H1 (cell line): ENCODE measurements at regions not wholly inside any gene's neighbourhood (a gene's known extent, or its start where the extent isn't known, plus 50 kb on each side); places are given as distances from the start of the nearest gene placed in this dataset.

Experiments used
- CTCF ChIA-PET: fragments of 300-600 bp; sonication (Branson Sonifier 250); formaldehyde crosslinking; loops from one replicate; lab custom pipeline; 2021; ENCODE audit not compliant: partially characterized antibody; lab: Charles Lee
- POLR2A ChIA-PET: fragments of 300-600 bp; sonication (Branson Sonifier 250); formaldehyde crosslinking; loops from one replicate; lab custom pipeline; 2021; ENCODE audit warnings: inconsistent platforms; ENCODE audit not compliant: partially characterized antibody; lab: Charles Lee
- DNase-seq, 2 experiments: peaks; one replicate each; pipeline versions ENCODE4 v3.0.0 to v3.0.0-alpha.2; 2010 to 2022; ENCODE audit warnings: low spot score in 2 of 2, low read depth in 1 of 2, mixed read lengths in 1 of 2
- FAIRE-seq: peaks from 2 replicates; lab custom pipeline; 2011; peaks lifted over from hg19 to GRCh38; lab: Jason Lieb, UNC
- H2AFZ ChIP-seq: 2 replicates; pipeline ENCODE4 v1.8.1; 2012; ENCODE audit warnings: low read length, inconsistent platforms
- H2AK5ac ChIP-seq: 2 replicates; pipeline ENCODE4 v1.6.1; 2013; ENCODE audit warnings: low read depth, low read length
- H2BK120ac ChIP-seq: replicated peaks from 2 replicates; pipeline ENCODE3; 2013; ENCODE audit warnings: low read depth, low read length, inconsistent platforms
- H2BK12ac ChIP-seq: 2 replicates; pipeline ENCODE4 v1.6.1; 2013; ENCODE audit warnings: low read depth, low read length
- H2BK15ac ChIP-seq: 2 replicates; pipeline ENCODE4 v1.6.1; 2013; ENCODE audit warnings: low read length
- H2BK20ac ChIP-seq: 2 replicates; pipeline ENCODE4 v1.6.1; 2013; ENCODE audit warnings: low read length
- H2BK5ac ChIP-seq: 2 replicates; pipeline ENCODE4 v1.6.1; 2013; ENCODE audit warnings: low read depth, low read length
- H3K14ac ChIP-seq: 2 replicates; pipeline ENCODE4 v1.6.1; 2013; ENCODE audit warnings: inconsistent platforms; ENCODE audit not compliant: insufficient read length
- H3K18ac ChIP-seq: 2 replicates; pipeline ENCODE4 v1.6.1; 2013; ENCODE audit warnings: low read length; ENCODE audit errors: extremely low read depth
- H3K23ac ChIP-seq: 2 replicates; pipeline ENCODE4 v1.6.1; 2013; ENCODE audit warnings: inconsistent platforms; ENCODE audit not compliant: insufficient read length
- H3K23me2 ChIP-seq: 2 replicates; pipeline ENCODE4 v1.6.1; 2013; ENCODE audit warnings: low read depth, low read length
- H3K27ac ChIP-seq: 2 replicates; pipeline ENCODE4 v1.6.1; 2011; ENCODE audit warnings: low read depth, low read length, inconsistent platforms
- H3K27me3 ChIP-seq, 4 experiments: replicated peaks in 1 of 4; 1 replicate in 1 of 4; 2 replicates in 3 of 4; pipeline versions ENCODE4 v1.6.1 to v1.8.1; 2011 to 2013; ENCODE audit warnings: low read length in 3 of 4, mild to moderate bottlenecking in 3 of 4, inconsistent platforms in 2 of 4, mixed read lengths in 2 of 4, moderate library complexity in 1 of 4; ENCODE audit not compliant: control insufficient read depth in 3 of 4, insufficient read depth in 3 of 4; ENCODE audit errors: extremely low read depth in 1 of 4
- H3K36me3 ChIP-seq, 4 experiments: 2 replicates each; pipeline versions ENCODE4 v1.6.1 to v1.8.1; 2011 to 2013; ENCODE audit warnings: mild to moderate bottlenecking in 4 of 4, low read length in 3 of 4, moderate library complexity in 2 of 4, control low read depth in 1 of 4, inconsistent platforms in 1 of 4; ENCODE audit not compliant: insufficient read depth in 4 of 4, control insufficient read depth in 2 of 4
- H3K4ac ChIP-seq: replicated peaks from 2 replicates; pipeline ENCODE3; 2013; ENCODE audit warnings: low read length, low read depth, mixed read lengths, inconsistent platforms; ENCODE audit not compliant: insufficient read length
- H3K4me1 ChIP-seq, 4 experiments: replicated peaks in 1 of 4; 1 replicate in 1 of 4; 2 replicates in 3 of 4; pipeline versions ENCODE4 v1.6.1 to v1.8.1; 2011 to 2013; ENCODE audit warnings: low read length in 3 of 4, inconsistent platforms in 2 of 4, mixed read lengths in 1 of 4; ENCODE audit not compliant: insufficient read depth in 4 of 4, control insufficient read depth in 3 of 4
- H3K4me2 ChIP-seq, 2 experiments: 2 replicates each; pipeline versions ENCODE4 v1.6.1 to v1.8.1; 2011 to 2013; ENCODE audit warnings: low read depth in 2 of 2, low read length in 2 of 2, control low read depth in 1 of 2, inconsistent platforms in 1 of 2, mild to moderate bottlenecking in 1 of 2; ENCODE audit not compliant: insufficient read depth in 1 of 2
- H3K4me3 ChIP-seq, 4 experiments: fragments of 200-600, 300-600 bp in 1 of 4; sonication (generic), shearing (Covaris generic), sonication (Bioruptor Twin) in 1 of 4; 2 replicates each; pipeline versions ENCODE4 v1.5.1 to v1.8.1; 2011 to 2016; ENCODE audit warnings: low read length in 4 of 4, low read depth in 3 of 4, control low read depth in 2 of 4, inconsistent platforms in 2 of 4, mild to moderate bottlenecking in 2 of 4, mixed read lengths in 1 of 4, moderate library complexity in 1 of 4; ENCODE audit not compliant: insufficient read depth in 2 of 4; ENCODE audit errors: extremely low read depth in 1 of 4
- H3K56ac ChIP-seq: replicated peaks from 2 replicates; pipeline ENCODE3; 2013; ENCODE audit warnings: low read depth, mild to moderate bottlenecking, mixed read lengths, low read length, inconsistent platforms; ENCODE audit not compliant: insufficient read length
- H3K79me1 ChIP-seq: 2 replicates; pipeline ENCODE4 v1.6.1; 2013; ENCODE audit warnings: low read depth, low read length, control low read depth
- H3K79me2 ChIP-seq, 2 experiments: 2 replicates each; pipeline versions ENCODE4 v1.6.1 to v1.8.1; 2012 to 2013; ENCODE audit warnings: low read length in 2 of 2, mild to moderate bottlenecking in 2 of 2, inconsistent platforms in 1 of 2; ENCODE audit not compliant: insufficient read depth in 2 of 2, control insufficient read depth in 1 of 2
- H3K9ac ChIP-seq, 4 experiments: replicated peaks in 1 of 4; 1 replicate in 1 of 4; 2 replicates in 3 of 4; pipeline versions ENCODE4 v1.6.1 to v1.8.1; 2011 to 2013; ENCODE audit warnings: low read depth in 3 of 4, low read length in 3 of 4, control low read depth in 2 of 4, mild to moderate bottlenecking in 2 of 4, moderate library complexity in 2 of 4, inconsistent platforms in 1 of 4; ENCODE audit errors: extremely low read depth in 1 of 4
- H3K9me3 ChIP-seq, 2 experiments: 2 replicates each; pipeline versions ENCODE4 v1.6.1 to v1.8.1; 2012 to 2013; ENCODE audit warnings: mild to moderate bottlenecking in 2 of 2, moderate library complexity in 2 of 2, control low read depth in 1 of 2, inconsistent platforms in 1 of 2, low read depth in 1 of 2, low read length in 1 of 2, mixed read lengths in 1 of 2; ENCODE audit not compliant: insufficient read depth in 2 of 2
- H4K20me1 ChIP-seq, 2 experiments: replicated peaks in 1 of 2; 2 replicates each; pipeline versions ENCODE3 to v1.8.1; 2011 to 2013; ENCODE audit warnings: inconsistent platforms in 2 of 2, low read length in 2 of 2, mild to moderate bottlenecking in 1 of 2; ENCODE audit not compliant: insufficient read depth in 2 of 2, control insufficient read depth in 1 of 2
- H4K5ac ChIP-seq: 2 replicates; pipeline ENCODE4 v1.6.1; 2013; ENCODE audit warnings: low read length, low read depth, mixed read lengths, inconsistent platforms; ENCODE audit not compliant: insufficient read length
- H4K8ac ChIP-seq: 2 replicates; pipeline ENCODE4 v1.8.0; 2013; ENCODE audit warnings: mild to moderate bottlenecking, moderate library complexity, low read length, inconsistent platforms; ENCODE audit not compliant: insufficient read depth; ENCODE audit errors: extremely low read depth
- H4K91ac ChIP-seq: replicated peaks from 2 replicates; pipeline ENCODE3; 2013; ENCODE audit warnings: low read length, mixed read lengths, inconsistent platforms; ENCODE audit not compliant: insufficient read length
- ASH2L ChIP-seq: fragments of 200-600, 300-600 bp; sonication (generic); IDR thresholded peaks from one replicate; pipeline ENCODE4 v1.7.1; 2017; ENCODE audit warnings: low read length
- EP300 ChIP-seq, 2 experiments: IDR thresholded peaks; 1 replicate in 1 of 2; 2 replicates in 1 of 2; pipeline ENCODE4 v1.6.1; 2011 to 2012; ENCODE audit warnings: low read depth in 2 of 2, low read length in 2 of 2, mild to moderate bottlenecking in 2 of 2, borderline replicate concordance in 1 of 2, inconsistent platforms in 1 of 2, moderate library complexity in 1 of 2
- EZH2 ChIP-seq: fragments of 200-600 bp; sonication (generic); IDR thresholded peaks from 2 replicates; pipeline ENCODE4 v1.7.1; 2012; ENCODE audit warnings: low read depth, mild to moderate bottlenecking, moderate library complexity, low read length, inconsistent platforms; ENCODE audit not compliant: severe bottlenecking
- GTF2F1 ChIP-seq: IDR thresholded peaks from 2 replicates; pipeline ENCODE4 v1.6.1; 2012; ENCODE audit warnings: low read depth, low read length, improper control_type of control experiment, borderline replicate concordance
- HDAC2 ChIP-seq, 2 experiments: fragments of 300-600 bp in 1 of 2; sonication (generic) in 1 of 2; IDR thresholded peaks; 2 replicates each; pipeline ENCODE4 v1.6.1; 2011 to 2012; ENCODE audit warnings: low read depth in 2 of 2, low read length in 2 of 2, mild to moderate bottlenecking in 2 of 2, moderate library complexity in 2 of 2, borderline replicate concordance in 1 of 2, inconsistent platforms in 1 of 2
- HDAC6 ChIP-seq: IDR thresholded peaks from one replicate; pipeline ENCODE4 v1.7.1; 2012; ENCODE audit warnings: low read depth, mild to moderate bottlenecking, inconsistent platforms, low read length, moderate library complexity
- MAFK ChIP-seq: IDR thresholded peaks from 2 replicates; pipeline ENCODE4 v1.6.1; 2012; ENCODE audit warnings: low read depth, mild to moderate bottlenecking, improper control_type of control experiment, low read length
- NRF1 ChIP-seq: IDR thresholded peaks from 2 replicates; pipeline ENCODE4 v1.6.1; 2011; ENCODE audit warnings: mild to moderate bottlenecking, low read depth, low read length, improper control_type of control experiment
- SP1 ChIP-seq: IDR thresholded peaks from 2 replicates; pipeline ENCODE4 v1.6.1; 2011; ENCODE audit warnings: low read depth, low read length
- SP4 ChIP-seq: IDR thresholded peaks from 2 replicates; pipeline ENCODE4 v1.6.1; 2012; ENCODE audit warnings: low read length, inconsistent platforms
- TAF7 ChIP-seq: optimal IDR thresholded peaks from 2 replicates; pipeline ENCODE3; 2011; ENCODE audit warnings: low read depth, mild to moderate bottlenecking, inconsistent platforms, low read length, moderate library complexity, borderline replicate concordance
- TCF12 ChIP-seq: IDR thresholded peaks from 2 replicates; pipeline ENCODE4 v1.6.1; 2011; ENCODE audit warnings: low read depth, mild to moderate bottlenecking, low read length
- TEAD4 ChIP-seq: IDR thresholded peaks from 2 replicates; pipeline ENCODE4 v1.6.1; 2012; ENCODE audit warnings: low read depth, low read length, inconsistent platforms, mixed read lengths
- WGBS, 2 experiments: shearing (Covaris generic) in 1 of 2; methylation state at CpG; one replicate each; pipeline versions ENCODE4 v1.1.6 to v1.1.7; 2013 to 2015; ENCODE audit warnings: low lambda C conversion rate in 2 of 2, mixed read lengths in 2 of 2, inconsistent platforms in 1 of 2, low coverage in 1 of 2, missing lambda C conversion rate in 1 of 2; ENCODE audit not compliant: insufficient replicate concordance in 2 of 2, insufficient coverage in 1 of 2, insufficient read length in 1 of 2; ENCODE audit errors: extremely low coverage in 1 of 2, missing lambda C conversion rate in 1 of 2; 5-methylcytosine and 5-hydroxymethylcytosine counted together
- TF ChIP-seq, protein P1 (sequence below): IDR thresholded peaks from 2 replicates; pipeline ENCODE4 v1.6.1; 2011; ENCODE audit warnings: low read length, improper control_type of control experiment

DNA sequence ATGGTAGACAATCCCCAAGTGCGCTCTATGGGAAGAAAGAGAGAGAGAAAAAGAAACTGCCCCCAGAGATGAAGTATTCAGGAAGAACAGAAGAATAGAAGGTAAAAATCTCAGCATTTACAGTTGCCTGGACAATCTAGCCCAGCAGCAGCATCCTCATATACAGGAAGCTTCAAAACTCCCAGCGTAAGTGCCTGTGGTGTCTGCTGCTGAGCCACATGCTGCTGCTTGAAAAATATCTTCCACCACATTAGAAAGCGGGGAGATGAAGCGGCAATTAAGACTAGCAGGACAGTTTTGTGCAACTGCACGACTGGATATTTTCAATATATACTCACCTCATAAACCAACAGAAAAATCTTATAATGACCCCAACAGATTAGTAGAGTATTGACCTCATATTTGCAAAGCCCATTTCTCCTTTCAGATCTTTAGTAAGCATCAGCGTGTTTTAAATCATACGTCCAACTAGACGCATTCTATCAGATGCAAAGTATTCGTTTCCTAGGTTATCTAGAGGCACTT, 972.0 kb upstream of the TENM3 start:
- Histone ChIP-seq H3K79me2 (no peaks in the 10 kb centered on the region), H3K27ac (no peak overlapping the region), H2AK5ac (no peak overlapping the region), H4K8ac (no peak overlapping the region), H3K9ac (no peak overlapping the region), H3K4me2 (no peak overlapping the region), H2BK12ac (no peak overlapping the region), H4K20me1 (no peaks in the 10 kb centered on the region), H3K27me3 (no peaks in the 10 kb centered on the region), H4K5ac (no peak overlapping the region), H3K23me2 (no peaks in the 10 kb centered on the region), H4K91ac (no peak overlapping the region), H3K79me1 (no peaks in the 10 kb centered on the region), H3K4me3 (no peak overlapping the region), H3K4me1 (no peaks in the 10 kb centered on the region), H3K14ac (no peak overlapping the region), H3K18ac (no peak overlapping the region), H2BK5ac (no peak overlapping the region), H2BK15ac (no peak overlapping the region), H3K56ac (no peak overlapping the region), H3K36me3 (no peaks in the 10 kb centered on the region), H3K4ac (no peak overlapping the region), H3K23ac (no peak overlapping the region), H2AFZ (no peak overlapping the region), H2BK20ac (no peak overlapping the region), H2BK120ac (no peak overlapping the region), H3K9me3 (no peaks in the 10 kb centered on the region)
- FAIRE-seq, result no peak
- DNase-seq, result no peak
- POLR2A ChIA-PET, result no interaction called here
- CTCF ChIA-PET, result interaction anchor here (1.0 to 1.6 kb wide), 2 partner anchors 10 to 129 kb away, joined by 3 to 6 read pairs; no protein-coding TSS in a partner anchor
- TF ChIP-seq MAFK (no peak), NRF1 (no peak), EP300 (IDR thresholded peaks at IDR 0.05; ENCODE audit: borderline replicate concordance in 1 of 2, low read depth in 2 of 2, low read length in 2 of 2) (no peak), ASH2L (no peak), TEAD4 (no peak), TCF12 (no peak), HDAC6 (no peak), SP4 (no peak), SP1 (no peak), HDAC2 (IDR thresholded peaks at IDR 0.05; ENCODE audit: borderline replicate concordance in 1 of 2, low read depth in 2 of 2, low read length in 2 of 2) (no peak), EZH2 (no peak), GTF2F1 (no peak), TAF7 (no peak)
- TF ChIP-seq, protein P1, sequence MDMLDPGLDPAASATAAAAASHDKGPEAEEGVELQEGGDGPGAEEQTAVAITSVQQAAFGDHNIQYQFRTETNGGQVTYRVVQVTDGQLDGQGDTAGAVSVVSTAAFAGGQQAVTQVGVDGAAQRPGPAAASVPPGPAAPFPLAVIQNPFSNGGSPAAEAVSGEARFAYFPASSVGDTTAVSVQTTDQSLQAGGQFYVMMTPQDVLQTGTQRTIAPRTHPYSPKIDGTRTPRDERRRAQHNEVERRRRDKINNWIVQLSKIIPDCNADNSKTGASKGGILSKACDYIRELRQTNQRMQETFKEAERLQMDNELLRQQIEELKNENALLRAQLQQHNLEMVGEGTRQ, result no peak
- 86% methylated on average over 9 of the region's 9 CpGs; no CpG with 5 or more reads in 1 of the 2 experiments for WGBS, 2 experiments
